ENCODE measurements at regions not wholly inside any gene's neighbourhood (a gene's known extent, or its start where the extent isn't known, plus 50 kb on each side); places are given as distances from the start of the nearest gene placed in this dataset.
"Not testable (repeated sequence)": the region's sequence is repeated elsewhere in the genome, so short reads cannot be mapped to it uniquely, and the experiment has no call there.

- not testable (repeated sequence) for DNase-seq (ENCODE audit: low read depth)
Observed at GRCh38 chr9:67338201-67338600, 345.9 kb upstream of the SPATA31A3 start.

GRCh38 chr9:67334727-67335572, 342.6 kb upstream of the SPATA31A3 start:
- not testable (repeated sequence) for DNase-seq (ENCODE audit: low read depth); H3K4me3 ChIP-seq (replicated peaks; ENCODE audit: low read depth, low read length)

More at GRCh38 chr9:67338201-67338600, 345.9 kb upstream of the SPATA31A3 start:
- not testable (repeated sequence) for H3K4me3 ChIP-seq (replicated peaks; ENCODE audit: low read depth, low read length)

GRCh38 chr9:67331634-67332033, 339.3 kb upstream of the SPATA31A3 start:
- not testable (repeated sequence) for DNase-seq (ENCODE audit: low read depth); H3K4me3 ChIP-seq (replicated peaks; ENCODE audit: low read depth, low read length)

- DNase-seq (ENCODE audit: low read depth); H3K4me3 ChIP-seq (replicated peaks; ENCODE audit: low read depth, low read length): not testable (repeated sequence)
Observed at GRCh38 chr9:67313409-67313808, 321.1 kb upstream of the SPATA31A3 start.

GRCh38 chr9:67312504-67312903, 320.2 kb upstream of the SPATA31A3 start:
- H3K4me3 ChIP-seq (replicated peaks; ENCODE audit: low read depth, low read length); DNase-seq (ENCODE audit: low read depth): not testable (repeated sequence)

GRCh38 chr9:67307109-67307508, 314.8 kb upstream of the SPATA31A3 start:
- not testable (repeated sequence) for H3K4me3 ChIP-seq (replicated peaks; ENCODE audit: low read depth, low read length); DNase-seq (ENCODE audit: low read depth)

- DNase-seq (ENCODE audit: low read depth); H3K4me3 ChIP-seq (replicated peaks; ENCODE audit: low read depth, low read length): not testable (repeated sequence)
Observed at GRCh38 chr9:67288797-67289196, 296.4 kb upstream of the SPATA31A3 start.

GRCh38 chr9:67288117-67288735, 295.9 kb upstream of the SPATA31A3 start:
- DNase-seq (ENCODE audit: low read depth); H3K4me3 ChIP-seq (replicated peaks; ENCODE audit: low read depth, low read length): not testable (repeated sequence)

- H3K4me3 ChIP-seq (replicated peaks; ENCODE audit: low read depth, low read length); DNase-seq (ENCODE audit: low read depth): not testable (repeated sequence)
Observed at GRCh38 chr9:67284299-67284698, 291.9 kb upstream of the SPATA31A3 start.

- DNase-seq (ENCODE audit: low read depth); H3K4me3 ChIP-seq (replicated peaks; ENCODE audit: low read depth, low read length): not testable (repeated sequence)
Observed at GRCh38 chr9:67281574-67281973, 289.2 kb upstream of the SPATA31A3 start.

GRCh38 chr9:67269692-67270091, 277.3 kb upstream of the SPATA31A3 start:
- not testable (repeated sequence) for DNase-seq (ENCODE audit: low read depth); H3K4me3 ChIP-seq (replicated peaks; ENCODE audit: low read depth, low read length)

- not testable (repeated sequence) for DNase-seq (ENCODE audit: low read depth); H3K4me3 ChIP-seq (replicated peaks; ENCODE audit: low read depth, low read length)
Observed at GRCh38 chr9:67257894-67258293, 265.5 kb upstream of the SPATA31A3 start.

- DNase-seq (ENCODE audit: low read depth); H3K4me3 ChIP-seq (replicated peaks; ENCODE audit: low read depth, low read length): not testable (repeated sequence)
Observed at GRCh38 chr9:67248967-67249366, 256.6 kb upstream of the SPATA31A3 start.

- DNase-seq (ENCODE audit: low read depth); H3K4me3 ChIP-seq (replicated peaks; ENCODE audit: low read depth, low read length): not testable (repeated sequence)
Observed at GRCh38 chr9:67212073-67212472, 219.7 kb upstream of the SPATA31A3 start.

- not testable (repeated sequence) for DNase-seq (ENCODE audit: low read depth)
Observed at GRCh38 chr9:67210842-67211241, 218.5 kb upstream of the SPATA31A3 start.

GRCh38 chr9:67208831-67209437, 216.6 kb upstream of the SPATA31A3 start:
- not testable (repeated sequence) for H3K4me3 ChIP-seq (replicated peaks; ENCODE audit: low read depth, low read length); DNase-seq (ENCODE audit: low read depth)

More at GRCh38 chr9:67210842-67211241, 218.5 kb upstream of the SPATA31A3 start:
- H3K4me3 ChIP-seq (replicated peaks; ENCODE audit: low read depth, low read length): not testable (repeated sequence)

GRCh38 chr9:67196135-67196534, 203.8 kb upstream of the SPATA31A3 start:
- DNase-seq (ENCODE audit: low read depth); H3K4me3 ChIP-seq (replicated peaks; ENCODE audit: low read depth, low read length): not testable (repeated sequence)

GRCh38 chr9:67195357-67195756, 203.0 kb upstream of the SPATA31A3 start:
- not testable (repeated sequence) for DNase-seq (ENCODE audit: low read depth)

GRCh38 chr9:67179185-67179584, 186.8 kb upstream of the SPATA31A3 start:
- H3K4me3 ChIP-seq (replicated peaks; ENCODE audit: low read depth, low read length); DNase-seq (ENCODE audit: low read depth): not testable (repeated sequence)

More at GRCh38 chr9:67195357-67195756, 203.0 kb upstream of the SPATA31A3 start:
- not testable (repeated sequence) for H3K4me3 ChIP-seq (replicated peaks; ENCODE audit: low read depth, low read length)

Data from fibroblast of pulmonary artery (primary cell).